Right cardiac atrium (tissue), 5 donors: ENCODE measurements at regions not wholly inside any gene's neighbourhood (a gene's known extent, or its start where the extent isn't known, plus 50 kb on each side); places are given as distances from the start of the nearest gene placed in this dataset.

Source experiments
- ATAC-seq, 2 donors: fragments of 200-7000 bp; cut with Tn5 transposase; one replicate each; pipeline versions ENCODE4 v1.8.0 to v1.9.1; 2020; ENCODE audit warnings: moderate library complexity in 2 of 2, mild to moderate bottlenecking in 1 of 2
- DNase-seq, 3 donors: peaks; one replicate each; pipeline ENCODE4 v3.0.0-alpha.2; 2020
- H3K27ac ChIP-seq: one replicate; pipeline ENCODE4 v1.5.1; 2013; ENCODE audit warnings: mild to moderate bottlenecking, low read length, control low read depth, moderate library complexity
- H3K27me3 ChIP-seq: one replicate; pipeline ENCODE4 v1.6.1; 2013; ENCODE audit not compliant: control insufficient read depth, insufficient read depth
- H3K4me1 ChIP-seq: one replicate; pipeline ENCODE4 v1.6.1; 2013; ENCODE audit warnings: low read length; ENCODE audit not compliant: control insufficient read depth, insufficient read depth
- H3K4me3 ChIP-seq: one replicate; pipeline ENCODE4 v1.5.1; 2013; ENCODE audit warnings: low read length, control low read depth
- H3K9me3 ChIP-seq: one replicate; pipeline ENCODE4 v1.6.1; 2013; ENCODE audit warnings: low read length; ENCODE audit not compliant: control insufficient read depth
- whole genome bisulfite sequencing: extraction: QIAGEN DNeasy Blood & Tissue Kit; methylation state at CpG from one replicate; pipeline ENCODE4 v1.1.7; 2013; 5-methylcytosine and 5-hydroxymethylcytosine counted together
- intact Hi-C, 4 donors: fragments of 100-400 bp; cut with DNase I; formaldehyde crosslinking; loops; one replicate each; pipeline versions ENCODE4 v1.11.0 to v1.14.0; 2022 to 2023
- donor health status: healthy with polysubstance abuse.
- donor health status: DM: no; HTN: yes; CAD: no.
- donor health status: DM: no; HTN: no; CAD: no.
- donor health status: DM: no; HTN: yes; CAD: no; lungs with severe emphysema.
- donor health status: DM: yes; HTN: yes; CAD: no.

DNA sequence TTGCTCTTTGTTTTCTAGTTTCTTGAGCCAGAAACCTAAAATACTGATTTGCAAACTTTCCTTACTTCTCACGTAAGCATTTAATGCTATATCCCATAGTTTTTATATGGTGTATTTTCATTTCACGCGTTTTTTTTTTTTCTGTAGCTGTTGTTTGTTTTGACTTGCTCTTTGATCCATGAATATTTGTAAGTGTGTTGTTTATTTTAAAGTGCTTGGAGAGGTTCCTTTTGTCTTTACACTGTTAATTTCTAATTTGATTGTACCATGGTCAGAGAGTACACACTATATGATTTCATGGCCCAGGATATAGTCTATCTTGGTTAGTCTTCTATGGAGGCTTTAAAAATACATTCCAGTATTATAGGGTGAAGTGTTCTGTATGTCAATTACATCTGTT is 84.8 kb upstream of the RNF217 start:
- no peak for ATAC-seq
- no peak overlapping the region for H3K4me3 ChIP-seq
- intact Hi-C loops, result loop anchor here in 1 of 4 donors (10.0 kb wide), 1 partner anchor 87 kb away; the partner anchor contains the start of gene RNF217
- H3K27me3 ChIP-seq, result no peaks in the 10 kb centered on the region
- WGBS, result 63% methylated on average over 3 of the region's 3 CpGs
- H3K4me1 ChIP-seq, result peaks cover 2% of the 10 kb centered on the region
- no peaks in the 10 kb centered on the region for H3K9me3 ChIP-seq
- DNase-seq, result no peak
- no peak overlapping the region for H3K27ac ChIP-seq

DNA sequence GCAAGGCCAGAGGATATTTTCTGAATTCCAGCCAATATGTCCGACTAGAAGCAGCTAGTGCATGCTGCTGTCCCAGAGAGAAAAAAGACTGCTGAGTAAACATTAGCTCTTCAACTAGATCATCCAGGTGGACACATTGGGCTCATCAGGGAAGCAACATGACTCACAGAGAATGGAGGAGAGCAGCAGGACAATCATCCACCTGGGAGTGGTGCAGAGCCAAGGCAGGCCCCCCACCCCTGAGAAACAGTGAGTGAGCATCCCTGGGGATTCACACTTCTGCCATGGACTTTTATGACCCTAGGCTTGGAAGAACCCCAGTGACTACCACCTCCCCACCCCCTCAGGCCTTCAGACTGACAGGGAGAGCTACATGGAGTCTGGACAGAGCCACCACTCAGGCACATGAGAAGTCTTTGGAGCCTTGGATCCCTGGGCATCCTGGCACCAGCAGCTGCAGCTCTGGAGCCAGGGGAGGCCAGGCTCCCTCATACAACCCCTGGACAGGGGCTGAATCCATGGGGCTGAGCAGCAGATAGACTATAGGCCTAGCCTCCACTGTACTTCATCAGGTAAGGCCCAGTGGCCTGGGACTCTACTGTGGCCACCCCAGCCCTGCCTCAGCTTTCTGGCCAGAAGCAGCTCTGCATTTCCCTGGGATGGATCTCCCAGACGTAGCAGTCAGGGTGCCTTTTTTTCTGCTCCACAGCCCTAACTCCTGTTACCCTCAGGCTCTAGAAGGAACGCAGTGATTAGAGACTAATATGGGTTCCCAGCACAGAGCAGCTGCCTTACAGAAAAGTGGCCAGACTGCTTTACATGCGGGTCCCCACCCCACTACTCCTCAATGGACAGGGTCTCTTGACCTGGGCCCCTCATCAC is 82.9 kb upstream of the RNF217 start:
- Histone ChIP-seq H3K27ac (no peak overlapping the region), H3K4me3 (no peak overlapping the region), H3K27me3 (no peaks in the 10 kb centered on the region), H3K9me3 (no peaks in the 10 kb centered on the region), H3K4me1 (peaks cover 2% of the 10 kb centered on the region)
- intact Hi-C loops, result loop anchor here in 1 of 4 donors (10.0 kb wide), 1 partner anchor 85 kb away; the partner anchor contains the start of gene RNF217
- peak in 1 of 3 donors; percentile 13 for DNase-seq
- no peak for ATAC-seq
- WGBS, result 69% methylated on average over 4 of the region's 4 CpGs

DNA sequence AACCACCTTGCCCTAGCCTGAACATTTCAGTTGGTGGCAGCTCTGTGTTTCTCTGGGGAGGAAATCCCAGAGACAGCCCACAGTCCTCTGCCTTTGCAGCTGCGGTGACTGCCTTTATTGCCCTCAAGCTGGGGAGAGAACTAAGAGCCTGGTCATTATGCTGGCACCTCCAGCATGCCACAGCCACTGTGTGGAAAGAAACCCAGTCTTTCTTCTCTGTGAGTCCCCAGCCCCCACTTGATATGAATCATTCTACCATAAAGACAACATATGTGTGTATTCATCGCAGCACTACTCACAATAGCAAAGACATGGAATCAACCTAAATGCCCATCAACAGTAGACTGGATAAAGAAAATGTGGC is 82.3 kb upstream of the RNF217 start:
- H3K9me3 ChIP-seq, result no peaks in the 10 kb centered on the region
- ATAC-seq (no peak), DNase-seq (no peak)
- peaks cover 2% of the 10 kb centered on the region for H3K4me1 ChIP-seq
- no peak overlapping the region for H3K4me3 ChIP-seq
- intact Hi-C loops, result loop anchor here in 1 of 4 donors (10.0 kb wide), 1 partner anchor 85 kb away; the partner anchor contains the start of gene RNF217
- no peaks in the 10 kb centered on the region for H3K27me3 ChIP-seq
- no peak overlapping the region for H3K27ac ChIP-seq
- 93% methylated on average over 2 of the region's 2 CpGs for WGBS

DNA sequence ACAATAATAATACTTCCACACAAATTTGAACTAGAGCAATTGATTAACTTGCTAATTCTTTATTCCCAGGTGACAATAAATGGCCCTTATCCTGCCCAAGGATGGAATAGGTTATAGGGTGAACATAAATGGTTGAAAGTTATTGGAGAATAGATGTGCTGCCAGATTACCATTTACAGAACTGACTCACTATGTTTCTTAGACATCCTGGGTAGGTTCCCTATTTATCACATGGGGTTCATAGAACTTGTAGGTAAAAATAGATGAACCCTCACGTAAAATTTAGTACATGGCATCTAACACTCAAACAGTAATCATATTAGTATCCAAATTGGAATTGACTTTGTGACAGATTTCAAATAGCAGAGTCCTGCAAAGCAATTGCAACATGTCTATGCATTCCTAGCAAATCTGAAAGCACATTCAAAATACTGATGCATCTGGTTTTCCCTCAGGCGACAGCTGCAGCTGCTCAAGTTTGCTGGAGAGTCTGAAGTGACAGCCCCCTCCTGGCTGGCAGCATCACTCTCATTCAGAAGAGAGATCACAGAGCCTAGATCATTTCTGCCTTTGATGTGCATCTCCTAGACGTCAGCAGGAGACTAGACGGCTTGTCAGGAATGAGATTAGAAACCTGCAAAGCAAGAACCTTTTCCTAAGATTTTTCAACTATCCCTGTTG is 80.2 kb upstream of the RNF217 start:
- peak in 1 of 2 donors; percentile 43 for ATAC-seq
- 20% methylated on average over 4 of the region's 4 CpGs for WGBS
- Histone ChIP-seq H3K27ac (no peak overlapping the region), H3K27me3 (no peaks in the 10 kb centered on the region), H3K4me3 (no peak overlapping the region), H3K9me3 (no peaks in the 10 kb centered on the region), H3K4me1 (peaks cover 2% of the 10 kb centered on the region)
- intact Hi-C loops, result no loop called here
- DNase-seq, result peak; percentile 22 to 78 (median 39)

DNA sequence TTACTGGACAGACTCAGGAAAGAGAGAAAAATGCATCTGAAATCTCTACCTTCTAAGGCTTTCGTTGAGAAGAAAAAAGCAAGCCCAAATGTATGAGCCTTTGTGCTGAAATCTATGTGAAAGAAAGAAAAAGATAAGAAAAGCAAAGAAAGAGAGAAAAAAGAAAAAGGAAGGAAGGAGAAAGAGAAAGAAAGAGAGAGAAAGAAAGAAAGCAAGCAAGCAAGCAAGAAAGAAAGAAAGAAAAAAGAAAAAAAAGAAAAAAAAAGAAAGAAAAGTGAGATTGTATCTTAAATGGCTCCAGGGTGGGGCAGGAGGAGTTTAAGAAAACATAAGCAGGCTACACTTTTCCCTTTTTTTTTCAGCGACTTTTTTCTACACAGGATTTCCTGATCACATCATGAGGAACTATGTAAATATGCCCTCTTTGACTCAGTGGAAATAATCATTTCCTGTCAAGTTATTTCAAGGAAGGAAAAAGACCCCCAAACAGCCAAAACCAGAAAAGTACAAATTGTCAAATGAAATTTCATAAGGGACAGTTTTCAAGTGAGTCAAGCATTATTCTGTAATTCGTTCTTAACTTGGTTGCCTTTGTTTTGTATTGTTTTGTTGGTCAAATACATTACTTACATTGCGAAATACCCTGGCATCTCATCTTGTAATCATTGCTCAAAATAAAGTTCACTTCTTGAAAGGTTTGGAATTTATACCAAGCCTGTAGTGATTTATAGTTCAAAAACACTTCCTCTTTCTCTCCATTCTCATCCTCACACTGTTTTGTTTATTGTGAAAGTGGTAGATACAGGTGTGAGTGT is 79.5 kb upstream of the RNF217 start:
- no peaks in the 10 kb centered on the region for H3K27me3 ChIP-seq
- H3K27ac ChIP-seq, result no peak overlapping the region
- no peak overlapping the region for H3K4me3 ChIP-seq
- WGBS, result 30% methylated on average over 4 of the region's 4 CpGs
- DNase-seq (no peak), ATAC-seq (peak in 1 of 2 donors; percentile 85)
- H3K4me1 ChIP-seq, result peaks cover 2% of the 10 kb centered on the region
- no peaks in the 10 kb centered on the region for H3K9me3 ChIP-seq
- intact Hi-C loops, result no loop called here

DNA sequence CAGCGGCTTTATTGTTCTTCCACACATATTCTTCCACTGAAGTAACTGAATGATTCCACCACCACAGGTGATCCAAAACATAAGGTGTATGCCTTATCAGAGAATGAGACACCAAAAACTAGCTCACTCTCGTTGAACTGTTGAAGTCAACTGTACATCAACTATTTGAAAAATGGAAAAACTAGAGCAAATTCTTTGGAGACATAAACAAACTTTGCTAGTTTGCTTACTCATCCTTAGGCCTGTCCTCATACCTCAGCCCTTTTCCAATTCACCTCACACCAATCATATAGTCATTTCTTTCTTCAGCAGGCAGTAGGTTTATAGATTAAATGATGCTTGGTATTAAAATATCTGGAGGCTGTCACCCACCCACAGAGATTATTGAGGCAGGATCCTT is 77.1 kb upstream of the RNF217 start:
- intact Hi-C loops, result no loop called here
- 90% methylated on average over 2 of the region's 2 CpGs for WGBS
- H3K4me1 ChIP-seq, result peaks cover 2% of the 10 kb centered on the region
- DNase-seq, result no peak
- ATAC-seq, result no peak
- no peaks in the 10 kb centered on the region for H3K9me3 ChIP-seq
- no peak overlapping the region for H3K4me3 ChIP-seq
- no peaks in the 10 kb centered on the region for H3K27me3 ChIP-seq
- H3K27ac ChIP-seq, result no peak overlapping the region

DNA sequence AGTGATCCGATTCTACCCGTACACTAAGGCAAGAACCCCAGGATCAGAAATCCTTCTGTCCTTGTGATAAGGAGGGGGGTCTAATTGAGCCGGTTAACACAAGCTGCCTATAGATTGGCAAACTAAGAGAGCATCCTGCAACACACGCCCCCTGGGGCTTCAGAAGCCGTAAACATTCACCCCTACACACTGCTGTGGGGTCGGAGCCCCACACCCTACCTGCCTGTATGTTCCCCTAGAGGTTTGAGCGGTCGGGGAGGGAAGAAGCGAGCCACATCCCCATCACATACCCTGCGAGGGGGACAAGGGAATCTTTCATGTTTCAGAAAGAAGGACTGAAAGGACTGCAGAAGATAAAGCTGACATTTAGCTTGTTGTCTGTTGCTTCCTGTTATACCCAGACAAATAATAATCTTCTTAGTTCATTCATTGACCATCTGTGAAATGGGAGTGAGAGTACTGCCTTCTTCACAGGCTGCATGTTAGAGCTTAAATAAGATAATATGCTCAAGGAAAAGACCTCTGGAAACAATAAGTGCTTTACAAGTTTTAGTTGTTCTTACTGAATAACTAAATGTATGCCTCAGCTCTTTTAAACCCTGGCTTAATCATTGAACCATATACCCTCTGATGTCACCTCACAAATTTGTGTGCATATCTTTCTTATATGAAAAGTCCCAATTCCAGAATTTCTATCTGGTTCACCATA is 74.2 kb upstream of the RNF217 start:
- no peak for ATAC-seq
- H3K27ac ChIP-seq, result no peak overlapping the region
- no peaks in the 10 kb centered on the region for H3K27me3 ChIP-seq
- intact Hi-C loops, result no loop called here
- H3K9me3 ChIP-seq, result no peaks in the 10 kb centered on the region
- no peak overlapping the region for H3K4me3 ChIP-seq
- WGBS, result 87% methylated on average over 10 of the region's 10 CpGs
- H3K4me1 ChIP-seq, result no peaks in the 10 kb centered on the region
- DNase-seq, result no peak

DNA sequence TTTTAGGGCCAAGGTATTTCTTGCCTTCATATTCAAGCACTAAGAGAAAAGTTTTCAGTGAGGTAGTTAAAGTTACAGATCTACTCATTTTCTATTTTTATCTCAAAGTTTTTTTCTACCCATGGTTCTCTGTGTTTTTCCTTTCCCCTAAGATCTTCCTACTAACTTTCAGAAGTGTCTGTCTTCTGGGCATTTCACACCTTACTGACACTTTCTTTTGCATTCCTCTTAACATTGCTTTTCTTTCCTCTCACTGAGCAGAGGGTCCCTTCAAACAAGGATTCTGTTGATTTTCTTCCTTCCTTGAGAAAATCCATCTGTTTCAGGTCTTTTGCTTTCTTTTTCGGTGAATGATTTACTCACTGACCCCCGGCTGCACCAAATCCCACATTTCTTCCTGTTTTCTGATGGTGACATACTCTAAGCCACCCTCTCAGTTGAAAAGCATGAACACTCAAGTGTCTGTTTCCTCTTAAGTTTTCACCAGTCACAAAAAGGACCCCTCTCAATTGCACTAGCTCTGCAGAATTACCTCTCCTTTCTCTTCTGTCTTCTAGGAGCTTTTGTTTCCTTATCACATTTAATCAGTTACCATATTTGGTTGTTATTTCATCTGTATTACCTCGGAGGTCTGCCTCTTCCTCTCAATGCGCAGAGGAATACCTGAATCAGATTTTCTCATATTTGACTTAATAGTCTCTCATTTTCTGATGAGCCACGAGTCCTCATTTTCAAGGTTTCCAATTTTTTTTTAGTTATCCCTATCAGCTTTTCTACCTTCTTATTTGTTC is 73.5 kb upstream of the RNF217 start:
- no peaks in the 10 kb centered on the region for H3K27me3 ChIP-seq
- no peaks in the 10 kb centered on the region for H3K4me1 ChIP-seq
- no peaks in the 10 kb centered on the region for H3K9me3 ChIP-seq
- intact Hi-C loops, result no loop called here
- ATAC-seq (no peak), DNase-seq (no peak)
- 38% methylated on average over 5 of the region's 5 CpGs for WGBS
- H3K27ac ChIP-seq, result no peak overlapping the region
- H3K4me3 ChIP-seq, result no peak overlapping the region

DNA sequence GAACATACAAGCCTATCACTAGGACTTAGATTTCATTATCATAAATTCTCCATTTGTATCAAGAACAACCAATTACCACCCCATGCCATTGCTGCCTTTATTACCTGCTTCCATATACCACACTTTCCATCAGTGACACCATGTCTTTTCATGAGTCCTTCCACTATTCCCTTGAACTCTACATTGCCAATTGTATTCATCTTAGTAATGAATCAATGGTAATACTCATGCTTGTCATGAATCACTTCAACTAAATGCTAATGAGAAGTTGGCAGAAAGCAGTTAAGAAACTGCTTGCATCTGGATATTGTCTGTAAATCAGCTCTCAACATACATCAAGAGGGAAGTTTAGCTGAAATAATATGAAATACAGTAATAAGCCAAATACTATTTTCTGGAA is 61.2 kb upstream of the RNF217 start:
- Histone ChIP-seq H3K27ac (no peak overlapping the region), H3K27me3 (no peaks in the 10 kb centered on the region), H3K9me3 (no peaks in the 10 kb centered on the region), H3K4me3 (no peak overlapping the region), H3K4me1 (no peaks in the 10 kb centered on the region)
- no peak for DNase-seq
- no peak for ATAC-seq
- intact Hi-C loops, result no loop called here

DNA sequence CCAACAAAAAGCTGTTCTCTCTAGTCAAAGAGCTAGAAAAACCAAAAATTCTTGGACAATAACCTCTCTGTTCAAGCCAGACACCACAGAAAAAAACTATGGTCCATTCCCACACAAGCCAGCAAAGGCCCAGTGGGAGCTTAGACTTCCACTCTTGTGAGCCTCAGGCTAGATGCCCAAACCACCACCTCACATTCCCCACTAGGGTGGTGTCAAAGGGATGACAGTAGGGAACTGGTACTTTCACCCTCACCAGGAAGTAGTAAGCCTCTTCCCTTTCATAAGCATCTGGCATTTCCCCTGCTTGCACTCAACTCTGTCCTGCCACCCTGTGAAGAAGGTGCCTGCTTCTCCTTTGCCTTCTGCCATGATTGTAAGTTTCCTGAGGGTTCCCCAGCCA is 58.4 kb upstream of the RNF217 start:
- Histone ChIP-seq H3K4me1 (no peaks in the 10 kb centered on the region), H3K27me3 (no peaks in the 10 kb centered on the region), H3K9me3 (no peaks in the 10 kb centered on the region), H3K27ac (no peak overlapping the region), H3K4me3 (no peak overlapping the region)
- ATAC-seq (no peak), DNase-seq (no peak)
- intact Hi-C loops, result no loop called here
